ENCODE measurements at regions not wholly inside any gene's neighbourhood (a gene's known extent, or its start where the extent isn't known, plus 50 kb on each side); places are given as distances from the start of the nearest gene placed in this dataset.
"Not testable (repeated sequence)": the region's sequence is repeated elsewhere in the genome, so short reads cannot be mapped to it uniquely, and the experiment has no call there.

GRCh38 chr2:95670686-95671085, 78.9 kb downstream of the TRIM43 start:
- Histone ChIP-seq H3K27me3 (ENCODE audit: control insufficient read depth in 1 of 2, insufficient read depth in 2 of 2, low read length in 2 of 2) (no peaks in the 10 kb centered on the region), H3K4me1 (ENCODE audit: insufficient read depth, low read length) (no peaks in the 10 kb centered on the region), H3K4me3 (ENCODE audit: low read length) (no peak overlapping the region), H3K9me3 (ENCODE audit: control insufficient read depth in 1 of 2, insufficient read depth in 1 of 2, low read length in 2 of 2) (no peaks in the 10 kb centered on the region), H3K36me3 (ENCODE audit: insufficient read depth, low read length) (no peaks in the 10 kb centered on the region), H3K27ac (ENCODE audit: low read depth in 1 of 2, low read length in 2 of 2) (no peak overlapping the region)
- Mint-ChIP-seq H3K4me1 (ENCODE audit: low read depth) (peaks cover 13% of the 10 kb centered on the region), H3K36me3 (ENCODE audit: low read depth) (no peaks in the 10 kb centered on the region), H3K27ac (no peak overlapping the region), H3K27me3 (no peaks in the 10 kb centered on the region), H3K4me3 (no peak overlapping the region), H3K9me3 (no peaks in the 10 kb centered on the region)
- no peak for DNase-seq
- intact Hi-C loops (cut with DNase I, micrococcal nuclease) = no loop called here
- POLR2A ChIA-PET = no interaction called here
- CTCF ChIA-PET = no interaction called here
- TF ChIP-seq CTCF (IDR thresholded peaks at IDR 0.05) = no peak
- no peak for ATAC-seq (ENCODE audit: poor library complexity)

GRCh38 chr2:95671171-95671570, 79.4 kb downstream of the TRIM43 start:
- DNase-seq; H3K27me3 Mint-ChIP-seq; H3K27ac Mint-ChIP-seq; H3K9me3 ChIP-seq (ENCODE audit: control insufficient read depth in 1 of 2, insufficient read depth in 1 of 2, low read length in 2 of 2); H3K9me3 Mint-ChIP-seq; H3K27me3 ChIP-seq (ENCODE audit: control insufficient read depth in 1 of 2, insufficient read depth in 2 of 2, low read length in 2 of 2); H3K36me3 Mint-ChIP-seq (ENCODE audit: low read depth); H3K4me1 ChIP-seq (ENCODE audit: insufficient read depth, low read length); ATAC-seq (ENCODE audit: poor library complexity); intact Hi-C loops (cut with DNase I, micrococcal nuclease); H3K27ac ChIP-seq (ENCODE audit: low read depth in 1 of 2, low read length in 2 of 2); CTCF ChIA-PET; H3K36me3 ChIP-seq (ENCODE audit: insufficient read depth, low read length); H3K4me3 Mint-ChIP-seq; POLR2A ChIA-PET; H3K4me3 ChIP-seq (ENCODE audit: low read length): not testable (repeated sequence)
- peaks cover 13% of the 10 kb centered on the region for H3K4me1 Mint-ChIP-seq (ENCODE audit: low read depth)

- H3K9me3 ChIP-seq (ENCODE audit: control insufficient read depth in 1 of 2, insufficient read depth in 1 of 2, low read length in 2 of 2); ATAC-seq (ENCODE audit: poor library complexity); H3K36me3 ChIP-seq (ENCODE audit: insufficient read depth, low read length); H3K4me3 Mint-ChIP-seq; H3K27me3 ChIP-seq (ENCODE audit: control insufficient read depth in 1 of 2, insufficient read depth in 2 of 2, low read length in 2 of 2); H3K27me3 Mint-ChIP-seq; H3K4me3 ChIP-seq (ENCODE audit: low read length); H3K27ac Mint-ChIP-seq; intact Hi-C loops (cut with DNase I, micrococcal nuclease); H3K27ac ChIP-seq (ENCODE audit: low read depth in 1 of 2, low read length in 2 of 2); CTCF ChIA-PET; H3K36me3 Mint-ChIP-seq (ENCODE audit: low read depth); DNase-seq; H3K9me3 Mint-ChIP-seq; POLR2A ChIA-PET; H3K4me1 ChIP-seq (ENCODE audit: insufficient read depth, low read length): not testable (repeated sequence)
- peaks cover 13% of the 10 kb centered on the region for H3K4me1 Mint-ChIP-seq (ENCODE audit: low read depth)
Measured at GRCh38 chr2:95671992-95672391, 80.2 kb downstream of the TRIM43 start.

DNA sequence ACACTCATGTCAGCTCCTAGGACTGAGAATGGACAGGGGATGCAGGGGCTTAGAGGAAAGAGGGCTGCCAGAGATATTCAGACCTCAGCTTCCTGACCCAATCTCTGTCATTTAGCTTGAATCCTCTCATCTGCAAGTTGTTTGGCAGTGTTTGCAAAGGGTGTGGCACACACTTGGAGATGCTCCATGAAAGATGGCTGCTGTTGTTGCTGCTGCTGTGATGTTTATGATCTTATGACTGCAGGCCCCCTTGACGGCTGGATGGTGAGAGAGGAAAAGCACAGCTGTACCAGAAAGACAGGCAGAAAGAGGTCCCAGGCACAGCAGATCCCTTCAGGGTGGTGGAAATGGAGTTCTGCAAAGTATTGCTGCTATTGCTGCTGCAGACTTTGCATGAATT, 80.7 kb downstream of the TRIM43 start:
- H3K27me3 ChIP-seq (ENCODE audit: control insufficient read depth in 1 of 2, insufficient read depth in 2 of 2, low read length in 2 of 2); DNase-seq; H3K4me3 ChIP-seq (ENCODE audit: low read length); H3K9me3 Mint-ChIP-seq; ATAC-seq (ENCODE audit: poor library complexity); H3K9me3 ChIP-seq (ENCODE audit: control insufficient read depth in 1 of 2, insufficient read depth in 1 of 2, low read length in 2 of 2); POLR2A ChIA-PET; H3K27ac Mint-ChIP-seq; CTCF ChIA-PET; H3K27ac ChIP-seq (ENCODE audit: low read depth in 1 of 2, low read length in 2 of 2); H3K4me3 Mint-ChIP-seq; H3K27me3 Mint-ChIP-seq; H3K4me1 ChIP-seq (ENCODE audit: insufficient read depth, low read length); H3K36me3 Mint-ChIP-seq (ENCODE audit: low read depth); H3K36me3 ChIP-seq (ENCODE audit: insufficient read depth, low read length); intact Hi-C loops (cut with DNase I, micrococcal nuclease): not testable (repeated sequence)
- peaks cover 13% of the 10 kb centered on the region for H3K4me1 Mint-ChIP-seq (ENCODE audit: low read depth)

- Mint-ChIP-seq H3K4me3 (no peak overlapping the region), H3K36me3 (ENCODE audit: low read depth) (no peaks in the 10 kb centered on the region), H3K27ac (no peak overlapping the region), H3K9me3 (no peaks in the 10 kb centered on the region), H3K4me1 (ENCODE audit: low read depth) (peaks cover 3% of the 10 kb centered on the region), H3K27me3 (peaks cover under 1% of the 10 kb centered on the region)
- Histone ChIP-seq H3K27ac (ENCODE audit: low read depth in 1 of 2, low read length in 2 of 2) (no peak overlapping the region), H3K9me3 (ENCODE audit: control insufficient read depth in 1 of 2, insufficient read depth in 1 of 2, low read length in 2 of 2) (no peaks in the 10 kb centered on the region), H3K36me3 (ENCODE audit: insufficient read depth, low read length) (no peaks in the 10 kb centered on the region), H3K27me3 (ENCODE audit: control insufficient read depth in 1 of 2, insufficient read depth in 2 of 2, low read length in 2 of 2) (peaks cover 0 to 5% of the 10 kb centered on the region in 2 experiments), H3K4me3 (ENCODE audit: low read length) (no peak overlapping the region), H3K4me1 (ENCODE audit: insufficient read depth, low read length) (no peaks in the 10 kb centered on the region)
- ATAC-seq (ENCODE audit: poor library complexity) = no peak
- TF ChIP-seq CTCF (IDR thresholded peaks at IDR 0.05) = no peak
- CTCF ChIA-PET = no interaction called here
- POLR2A ChIA-PET = no interaction called here
- no peak for DNase-seq
- intact Hi-C loops (cut with DNase I, micrococcal nuclease) = no loop called here
Measured at GRCh38 chr2:95674186-95674585, 82.4 kb downstream of the TRIM43 start.

- H3K27me3 ChIP-seq (ENCODE audit: control insufficient read depth in 1 of 2, insufficient read depth in 2 of 2, low read length in 2 of 2); H3K36me3 Mint-ChIP-seq (ENCODE audit: low read depth); CTCF ChIA-PET; DNase-seq; H3K27ac ChIP-seq (ENCODE audit: low read depth in 1 of 2, low read length in 2 of 2); H3K9me3 ChIP-seq (ENCODE audit: control insufficient read depth in 1 of 2, insufficient read depth in 1 of 2, low read length in 2 of 2); H3K27ac Mint-ChIP-seq; POLR2A ChIA-PET; ATAC-seq (ENCODE audit: poor library complexity); H3K27me3 Mint-ChIP-seq; H3K4me1 ChIP-seq (ENCODE audit: insufficient read depth, low read length); H3K36me3 ChIP-seq (ENCODE audit: insufficient read depth, low read length); H3K9me3 Mint-ChIP-seq; H3K4me1 Mint-ChIP-seq (ENCODE audit: low read depth); H3K4me3 Mint-ChIP-seq; intact Hi-C loops (cut with DNase I, micrococcal nuclease); H3K4me3 ChIP-seq (ENCODE audit: low read length): not testable (repeated sequence)
Measured at GRCh38 chr2:95676573-95676972, 84.8 kb downstream of the TRIM43 start.

Measured in CD4-positive, alpha-beta T cell (primary cell).